Spinal cord (tissue), 9 donors: ENCODE measurements at regions not wholly inside any gene's neighbourhood (a gene's known extent, or its start where the extent isn't known, plus 50 kb on each side); places are given as distances from the start of the nearest gene placed in this dataset.

Experiments used
- DNase-seq, 6 donors: peaks; one replicate each; pipeline versions ENCODE4 v3.0.0 to v3.0.0-alpha.2; 2013 to 2015; ENCODE audit warnings: low spot score in 6 of 6, low read depth in 4 of 6
- H3K27ac ChIP-seq: one replicate; pipeline ENCODE4 v1.5.1; 2013; ENCODE audit warnings: low read depth, low read length, control low read depth
- H3K27me3 ChIP-seq: one replicate; pipeline ENCODE4 v1.6.1; 2013; ENCODE audit warnings: low read length; ENCODE audit not compliant: control insufficient read depth, insufficient read depth
- H3K36me3 ChIP-seq: one replicate; pipeline ENCODE4 v1.6.1; 2013; ENCODE audit warnings: low read length; ENCODE audit not compliant: control insufficient read depth, insufficient read depth
- H3K4me1 ChIP-seq: one replicate; pipeline ENCODE4 v1.6.1; 2013; ENCODE audit warnings: low read length; ENCODE audit not compliant: control insufficient read depth, insufficient read depth
- H3K4me3 ChIP-seq: one replicate; pipeline ENCODE4 v1.5.1; 2013; ENCODE audit warnings: low read depth, low read length, control low read depth
- H3K9me3 ChIP-seq: one replicate; pipeline ENCODE4 v1.6.1; 2013; ENCODE audit warnings: low read length; ENCODE audit not compliant: control insufficient read depth, insufficient read depth
- WGBS: methylation state at CpG from one replicate; pipeline ENCODE4 v1.1.5; 2013; ENCODE audit warnings: missing lambda C conversion rate; ENCODE audit not compliant: insufficient coverage; 5-methylcytosine and 5-hydroxymethylcytosine counted together
- donor health status: healthy.

DNA sequence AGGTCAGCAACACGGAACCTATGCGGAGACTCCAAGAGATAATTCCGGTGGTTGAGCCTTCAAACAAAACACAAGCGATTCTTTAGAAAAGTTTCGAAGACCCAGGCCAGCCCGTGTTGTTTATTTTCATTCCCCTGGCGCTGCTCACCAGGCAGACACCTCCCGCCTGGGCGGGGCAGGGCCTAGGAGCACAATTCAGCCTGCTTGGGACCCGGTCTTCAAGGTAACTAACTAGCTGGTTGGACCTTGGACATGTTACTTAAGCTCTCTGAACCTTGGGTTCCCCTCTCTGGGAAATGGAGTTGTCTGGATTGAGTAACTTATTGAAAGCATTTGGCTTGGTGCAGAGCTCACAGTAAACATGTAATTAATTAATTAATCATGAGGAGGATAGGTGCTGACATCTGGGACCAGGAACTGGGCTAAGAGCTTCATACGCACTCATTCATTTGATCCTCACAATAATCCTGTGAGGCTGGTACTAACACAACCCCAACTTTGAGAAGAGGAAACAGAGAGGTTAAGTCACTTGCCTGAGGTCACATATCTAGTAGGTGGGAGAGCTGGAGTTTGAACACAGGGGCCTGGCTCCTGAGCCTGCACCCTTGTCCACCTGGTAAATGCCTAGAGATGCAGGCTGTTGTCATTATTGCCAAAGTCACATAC, 125.3 kb upstream of the SMURF2 start:
- Histone ChIP-seq H3K36me3 (peaks cover 64% of the 10 kb centered on the region), H3K27ac (no peak overlapping the region), H3K27me3 (peaks cover 13% of the 10 kb centered on the region), H3K4me3 (no peak overlapping the region), H3K9me3 (no peaks in the 10 kb centered on the region), H3K4me1 (no peaks in the 10 kb centered on the region)
- no peak for DNase-seq
- WGBS, result 81% methylated on average over 11 of the region's 11 CpGs

DNA sequence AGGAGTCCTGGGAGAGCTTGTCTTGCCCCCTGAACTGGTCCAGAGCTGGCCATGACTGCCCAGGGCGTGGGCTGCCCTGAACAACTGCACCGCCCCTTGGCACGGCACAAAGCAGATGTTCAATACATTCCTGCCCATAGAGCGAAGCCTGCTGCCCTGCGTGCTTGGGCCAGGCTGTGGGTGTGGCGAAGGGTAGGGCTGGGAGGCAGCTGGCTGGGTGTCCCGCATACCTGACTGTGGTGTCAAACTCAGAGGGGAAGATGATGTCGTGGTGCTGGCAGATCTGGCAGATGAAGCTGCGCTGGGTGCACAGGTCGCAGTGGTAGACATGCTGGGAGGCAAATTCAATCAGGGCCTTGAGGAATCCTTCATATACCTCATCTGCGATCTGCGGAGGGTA, 124.2 kb upstream of the SMURF2 start:
- H3K27ac ChIP-seq, result no peak overlapping the region
- H3K27me3 ChIP-seq, result peaks cover 24% of the 10 kb centered on the region
- H3K4me3 ChIP-seq, result no peak overlapping the region
- DNase-seq, result no peak
- no peaks in the 10 kb centered on the region for H3K9me3 ChIP-seq
- 96% methylated on average over 11 of the region's 12 CpGs for WGBS
- peaks cover 64% of the 10 kb centered on the region for H3K36me3 ChIP-seq
- peaks cover 5% of the 10 kb centered on the region for H3K4me1 ChIP-seq

DNA sequence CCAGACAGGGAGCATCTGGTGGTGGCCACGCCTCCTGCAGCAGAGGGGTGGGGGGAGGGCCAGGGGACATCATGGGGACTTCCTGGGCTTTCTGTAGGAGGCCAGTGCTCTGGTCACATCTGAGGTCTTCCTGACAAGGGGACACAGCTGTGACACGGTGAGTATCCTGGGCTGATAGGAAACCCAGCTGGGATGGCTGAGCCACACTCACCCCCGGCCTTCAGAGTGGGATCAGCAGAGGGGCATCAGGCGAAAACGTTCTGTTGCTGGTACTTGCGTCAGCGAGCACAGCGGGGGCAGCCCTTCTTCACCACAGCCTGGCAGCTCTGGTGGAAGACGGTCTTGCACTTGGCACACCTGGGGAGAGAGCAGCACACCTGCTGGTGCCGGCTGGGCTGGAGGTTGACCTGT, 122.9 kb upstream of the SMURF2 start:
- DNase-seq, result no peak
- H3K27me3 ChIP-seq, result peaks cover 34% of the 10 kb centered on the region
- H3K4me1 ChIP-seq, result peaks cover 17% of the 10 kb centered on the region
- H3K4me3 ChIP-seq, result no peak overlapping the region
- no peaks in the 10 kb centered on the region for H3K9me3 ChIP-seq
- H3K36me3 ChIP-seq, result peaks cover 67% of the 10 kb centered on the region
- WGBS, result 68% methylated on average over 10 of the region's 10 CpGs
- H3K27ac ChIP-seq, result no peak overlapping the region

DNA sequence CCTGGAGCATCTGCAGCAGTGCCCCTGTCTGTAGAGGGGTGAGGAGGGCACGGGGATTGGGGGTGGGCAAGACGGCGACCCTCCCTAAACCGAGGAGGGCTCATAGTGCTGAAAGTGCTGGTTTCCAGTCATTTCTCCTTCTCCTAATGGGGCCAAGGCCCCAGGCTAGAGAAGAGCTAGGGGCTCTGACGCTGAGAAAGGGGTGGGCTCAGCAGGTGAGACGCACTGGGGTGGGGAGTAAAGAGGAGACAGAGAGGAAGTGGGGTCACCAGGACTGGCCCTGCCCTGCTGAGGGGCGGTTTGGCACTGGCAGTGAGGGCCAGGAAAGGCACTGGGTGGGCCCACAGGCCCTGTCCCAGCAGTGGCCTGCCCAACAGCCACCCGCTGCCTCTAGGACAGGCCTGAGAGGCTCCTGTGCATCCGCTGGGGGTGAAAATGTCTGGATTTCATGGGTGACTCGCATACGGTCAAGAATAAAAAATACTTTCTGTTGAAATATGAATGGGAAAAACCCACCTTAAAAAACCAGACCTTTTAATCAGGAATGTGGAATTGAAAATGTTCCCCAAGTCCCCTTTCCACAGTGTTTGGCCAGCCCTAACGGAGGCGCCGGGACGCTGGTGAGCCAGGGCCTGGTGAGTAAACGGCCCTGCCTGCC, 122.4 kb upstream of the SMURF2 start:
- no peak for DNase-seq

DNA sequence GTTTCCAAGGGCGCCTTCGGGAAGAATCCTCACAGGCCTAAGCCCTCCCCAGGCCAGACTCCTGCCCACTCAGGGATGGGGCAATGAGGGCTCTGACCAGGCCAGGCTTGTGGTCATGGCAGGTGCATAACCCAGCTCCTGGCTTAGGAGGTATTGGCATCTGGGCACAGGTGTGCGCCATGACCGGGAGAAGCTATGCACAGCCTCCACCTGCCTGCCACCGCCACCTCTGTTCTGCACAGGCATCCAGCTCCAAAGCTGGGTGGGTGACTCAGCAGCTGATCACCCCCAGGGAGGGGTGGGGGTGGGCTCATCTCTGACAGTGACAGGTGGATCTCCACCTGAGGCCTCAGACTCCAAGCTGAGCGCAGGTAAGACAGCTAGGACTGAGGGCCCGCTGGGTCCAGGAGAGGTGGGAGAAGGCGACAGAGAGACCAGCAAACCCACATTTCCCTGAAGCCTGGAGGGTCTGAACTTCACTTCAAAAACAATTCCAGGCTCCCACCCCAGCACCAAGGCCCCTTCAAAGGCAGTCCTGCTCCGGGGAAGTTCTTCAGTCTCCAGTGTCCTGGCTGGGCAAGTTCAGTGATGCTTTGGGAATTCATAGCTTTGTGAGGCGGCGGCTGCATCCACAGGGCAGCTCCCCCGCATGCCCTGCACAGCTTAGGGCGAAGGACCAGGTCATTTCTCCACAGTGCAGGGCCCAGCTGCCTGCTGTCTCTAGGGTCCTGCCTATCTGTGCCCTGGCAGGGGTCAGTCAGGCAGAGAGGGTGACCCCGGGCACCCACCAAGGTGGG, 121.6 kb upstream of the SMURF2 start:
- Histone ChIP-seq H3K27ac (no peak overlapping the region), H3K36me3 (peaks cover 71% of the 10 kb centered on the region), H3K4me3 (no peak overlapping the region), H3K27me3 (peaks cover 47% of the 10 kb centered on the region), H3K4me1 (peaks cover 29% of the 10 kb centered on the region), H3K9me3 (no peaks in the 10 kb centered on the region)
- no peak for DNase-seq
- WGBS, result 94% methylated on average over 11 of the region's 14 CpGs

More for the DNA sequence above, 122.4 kb upstream of the SMURF2 start:
- Histone ChIP-seq H3K27me3 (peaks cover 40% of the 10 kb centered on the region), H3K4me1 (peaks cover 22% of the 10 kb centered on the region), H3K36me3 (peaks cover 71% of the 10 kb centered on the region), H3K27ac (no peak overlapping the region), H3K4me3 (no peak overlapping the region), H3K9me3 (no peaks in the 10 kb centered on the region)
- WGBS, result 79% methylated on average over 9 of the region's 16 CpGs

DNA sequence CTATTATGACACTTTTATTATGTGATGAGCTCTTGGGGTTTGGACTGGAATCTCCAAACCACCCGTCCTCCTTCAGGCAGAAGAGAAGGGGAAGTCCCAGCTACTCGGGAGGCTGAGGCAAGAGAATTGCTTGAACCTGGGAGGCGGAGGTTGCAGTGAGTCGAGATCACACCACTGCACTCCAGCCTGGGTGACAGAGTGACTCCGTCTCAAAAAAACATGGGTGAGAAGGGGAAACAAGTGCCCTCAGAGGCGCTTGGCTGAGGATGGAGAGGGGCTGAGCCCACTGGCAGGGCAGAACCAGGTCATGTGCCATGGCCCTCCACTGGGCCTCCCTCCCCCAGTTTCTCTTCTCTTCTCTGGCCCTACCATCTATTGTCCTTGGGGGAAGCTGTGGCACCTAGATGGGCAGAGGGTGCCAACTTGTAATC, 120.9 kb upstream of the SMURF2 start:
- Histone ChIP-seq H3K4me1 (peaks cover 35% of the 10 kb centered on the region), H3K27ac (no peak overlapping the region)
- WGBS, result 96% methylated on average over 6 of the region's 6 CpGs

DNA sequence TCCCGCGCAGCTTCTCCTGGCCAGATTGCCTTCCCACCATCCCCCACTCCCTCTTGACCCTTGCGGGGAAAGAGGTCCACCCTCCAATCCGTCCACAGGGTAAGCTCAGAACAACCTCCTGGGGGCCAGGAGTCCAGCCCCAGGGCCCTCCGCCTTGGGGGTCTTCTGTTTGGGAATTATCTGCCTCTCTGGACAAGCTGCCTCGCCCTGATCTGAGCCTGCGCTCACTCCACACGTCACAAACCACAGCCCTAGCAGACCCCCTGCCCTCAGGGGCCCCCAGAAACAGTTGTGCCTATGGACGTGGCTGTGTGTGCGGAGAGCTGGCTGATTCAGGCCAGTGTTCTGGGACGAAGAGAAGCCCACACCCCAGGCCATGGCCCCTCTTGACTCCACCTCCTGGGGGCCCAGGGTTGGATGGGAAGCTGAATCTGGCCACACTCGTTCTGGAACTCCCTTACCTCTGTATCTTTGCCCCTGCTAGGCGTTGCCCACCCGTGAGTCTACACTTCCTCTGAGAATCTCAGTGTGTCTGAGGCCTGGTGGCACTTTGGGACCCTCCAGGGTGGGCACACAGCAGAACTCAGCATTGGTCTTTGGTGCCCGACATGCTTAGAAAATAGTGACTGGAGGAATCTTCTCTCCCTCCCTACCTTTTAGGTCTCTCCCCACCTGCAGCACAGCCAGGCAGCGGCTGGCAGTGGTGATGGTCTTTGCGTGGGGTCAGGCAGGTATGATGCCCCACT, 119.9 kb upstream of the SMURF2 start:
- WGBS, result 62% methylated on average over 14 of the region's 17 CpGs
- Histone ChIP-seq H3K36me3 (peaks cover 63% of the 10 kb centered on the region), H3K27me3 (peaks cover 60% of the 10 kb centered on the region), H3K4me3 (no peak overlapping the region), H3K27ac (no peak overlapping the region), H3K9me3 (no peaks in the 10 kb centered on the region), H3K4me1 (peaks cover 45% of the 10 kb centered on the region)
- DNase-seq, result no peak

More for the DNA sequence above, 120.9 kb upstream of the SMURF2 start:
- no peaks in the 10 kb centered on the region for H3K9me3 ChIP-seq
- no peak overlapping the region for H3K4me3 ChIP-seq
- H3K27me3 ChIP-seq, result peaks cover 52% of the 10 kb centered on the region
- peaks cover 68% of the 10 kb centered on the region for H3K36me3 ChIP-seq
- no peak for DNase-seq

DNA sequence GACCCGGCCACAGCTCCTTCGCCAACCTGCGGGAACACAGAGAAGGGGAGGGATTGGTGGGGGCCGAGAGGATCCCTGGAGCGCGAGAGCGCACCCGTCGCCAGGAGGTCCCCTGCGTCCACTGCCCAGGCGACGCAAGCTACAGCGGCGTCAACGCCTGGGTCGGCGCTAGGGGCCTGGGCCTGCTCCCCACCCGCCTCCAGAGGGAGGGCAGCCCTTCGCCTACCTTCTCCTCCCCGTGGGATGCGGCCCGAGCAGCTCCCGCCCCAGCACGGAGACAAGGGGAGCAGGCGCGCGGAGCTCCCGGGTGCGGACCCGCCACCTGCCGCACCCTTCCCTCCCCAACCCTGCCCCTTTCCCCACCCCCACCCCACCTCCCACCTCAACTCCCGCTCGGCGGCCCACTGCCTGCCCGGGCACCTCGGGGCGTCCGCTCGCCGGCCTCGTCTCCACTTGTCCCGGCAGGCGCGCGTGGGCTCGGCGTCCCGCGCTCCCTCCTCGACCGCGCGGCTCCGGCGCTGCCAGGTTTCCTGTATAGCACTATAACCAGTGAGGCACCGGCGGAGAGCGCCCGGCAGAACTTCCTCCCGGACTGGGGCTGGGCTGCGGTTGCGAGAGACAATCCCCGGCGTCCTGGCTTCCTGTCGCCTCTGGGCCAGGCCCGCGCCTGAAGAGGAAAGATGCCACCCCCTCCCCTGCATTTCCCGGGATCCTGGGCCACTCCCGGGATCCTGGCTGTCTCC, 119.1 kb upstream of the SMURF2 start:
- peak in 1 of 6 donors; percentile 13 for DNase-seq
- 12% methylated on average over 64 of the region's 69 CpGs for WGBS
- peaks cover 60% of the 10 kb centered on the region for H3K27me3 ChIP-seq
- H3K4me3 ChIP-seq, result peak overlapping the region; percentile 31
- H3K4me1 ChIP-seq, result peaks cover 51% of the 10 kb centered on the region
- peaks cover 55% of the 10 kb centered on the region for H3K36me3 ChIP-seq
- H3K27ac ChIP-seq, result no peak overlapping the region
- H3K9me3 ChIP-seq, result no peaks in the 10 kb centered on the region
